Liver (tissue), 7 donors: ENCODE measurements at regions not wholly inside any gene's neighbourhood (a gene's known extent, or its start where the extent isn't known, plus 50 kb on each side); places are given as distances from the start of the nearest gene placed in this dataset.

Experiments used
- DNase-seq: peaks from one replicate; pipeline ENCODE4 v3.0.0-alpha.2; 2017; ENCODE audit warnings: low spot score
- H3K27ac ChIP-seq, 2 donors: one replicate each; pipeline ENCODE4 v1.7.0; 2013; ENCODE audit warnings: inconsistent platforms in 2 of 2, low read length in 2 of 2, control low read depth in 1 of 2, low read depth in 1 of 2, mild to moderate bottlenecking in 1 of 2
- H3K27me3 ChIP-seq, 4 donors: one replicate each; pipeline versions ENCODE4 v1.6.1 to v1.7.0; 2013; ENCODE audit warnings: low read length in 3 of 4, inconsistent platforms in 1 of 4, mild to moderate bottlenecking in 1 of 4, moderate library complexity in 1 of 4; ENCODE audit not compliant: control insufficient read depth in 4 of 4, insufficient read depth in 4 of 4
- H3K36me3 ChIP-seq, 4 donors: one replicate each; pipeline versions ENCODE4 v1.6.1 to v1.7.0; 2013; ENCODE audit warnings: low read length in 3 of 4, mild to moderate bottlenecking in 3 of 4, low read depth in 1 of 4, moderate library complexity in 1 of 4; ENCODE audit not compliant: control insufficient read depth in 4 of 4, insufficient read depth in 3 of 4
- H3K4me1 ChIP-seq, 4 donors: one replicate each; pipeline versions ENCODE4 v1.6.1 to v1.7.0; 2013; ENCODE audit warnings: low read length in 3 of 4, mild to moderate bottlenecking in 3 of 4, moderate library complexity in 1 of 4; ENCODE audit not compliant: control insufficient read depth in 4 of 4, insufficient read depth in 4 of 4
- H3K4me3 ChIP-seq, 3 donors: one replicate each; pipeline versions ENCODE4 v1.6.1 to v1.7.0; 2013; ENCODE audit warnings: low read length in 3 of 3, control low read depth in 1 of 3, low read depth in 1 of 3, mild to moderate bottlenecking in 1 of 3
- H3K9ac ChIP-seq, 2 donors: one replicate each; pipeline ENCODE4 v1.7.0; 2013; ENCODE audit warnings: low read length in 2 of 2, mild to moderate bottlenecking in 2 of 2, moderate library complexity in 2 of 2, control low read depth in 1 of 2, low read depth in 1 of 2
- H3K9me3 ChIP-seq, 4 donors: one replicate each; pipeline versions ENCODE4 v1.6.1 to v1.7.0; 2013; ENCODE audit warnings: low read length in 3 of 4; ENCODE audit not compliant: control insufficient read depth in 4 of 4
- ATF3 ChIP-seq: IDR thresholded peaks from 2 replicates; pipeline ENCODE4 v1.6.1; 2016; ENCODE audit warnings: antibody characterized with exemption
- CTCF ChIP-seq: fragments of 150-350 bp; IDR thresholded peaks from 2 replicates; pipeline ENCODE4 v1.5.1; 2017; ENCODE audit warnings: improper control_type of control experiment, low read depth, low read length; ENCODE audit not compliant: missing input control
- EGR1 ChIP-seq, 2 donors: IDR thresholded peaks; 2 replicates each; pipeline ENCODE4 v1.6.1; 2016 to 2018; ENCODE audit warnings: antibody characterized with exemption in 2 of 2, low read depth in 2 of 2
- FOXA1 ChIP-seq: IDR thresholded peaks from 2 replicates; pipeline ENCODE4 v1.6.1; 2016; ENCODE audit warnings: antibody characterized with exemption
- FOXA2 ChIP-seq: IDR thresholded peaks from 2 replicates; pipeline ENCODE4 v1.6.1; 2016; ENCODE audit warnings: antibody characterized with exemption
- GABPA ChIP-seq, 2 donors: IDR thresholded peaks in 1 of 2; conservative IDR thresholded peaks in 1 of 2; 2 replicates each; pipeline ENCODE4 v1.6.1; 2016; ENCODE audit warnings: antibody characterized with exemption in 2 of 2, mild to moderate bottlenecking in 1 of 2, moderate library complexity in 1 of 2
- HNF4A ChIP-seq, 2 donors: conservative IDR thresholded peaks; 2 replicates each; pipeline ENCODE4 v1.6.1; 2016; ENCODE audit warnings: antibody characterized with exemption in 2 of 2, mild to moderate bottlenecking in 2 of 2
- HNF4G ChIP-seq: IDR thresholded peaks from 2 replicates; pipeline ENCODE4 v1.6.1; 2016; ENCODE audit warnings: antibody characterized with exemption
- JUND ChIP-seq, 2 donors: IDR thresholded peaks; 2 replicates each; pipeline ENCODE4 v1.6.1; 2016; ENCODE audit warnings: antibody characterized with exemption in 2 of 2
- MAX ChIP-seq: IDR thresholded peaks from 2 replicates; pipeline ENCODE4 v1.6.1; 2016; ENCODE audit warnings: antibody characterized with exemption
- NR2F2 ChIP-seq: IDR thresholded peaks from 2 replicates; pipeline ENCODE4 v1.6.1; 2016; ENCODE audit warnings: antibody characterized with exemption
- RAD21 ChIP-seq, 2 donors: IDR thresholded peaks; 2 replicates each; pipeline ENCODE4 v1.6.1; 2016; ENCODE audit warnings: antibody characterized with exemption in 2 of 2, mild to moderate bottlenecking in 2 of 2
- REST ChIP-seq: IDR thresholded peaks from 2 replicates; pipeline ENCODE4 v1.6.1; 2016; ENCODE audit warnings: antibody characterized with exemption, mild to moderate bottlenecking
- RXRA ChIP-seq, 2 donors: IDR thresholded peaks; 2 replicates each; pipeline ENCODE4 v1.6.1; 2017 to 2018; ENCODE audit warnings: antibody characterized with exemption in 2 of 2, mild to moderate bottlenecking in 1 of 2
- SP1 ChIP-seq: IDR thresholded peaks from 2 replicates; pipeline ENCODE4 v1.6.1; 2018; ENCODE audit warnings: antibody characterized with exemption, mild to moderate bottlenecking
- TAF1 ChIP-seq: conservative IDR thresholded peaks from 2 replicates; pipeline ENCODE4 v1.6.1; 2016; ENCODE audit warnings: antibody characterized with exemption, mild to moderate bottlenecking
- YY1 ChIP-seq: IDR thresholded peaks from 2 replicates; pipeline ENCODE4 v1.6.1; 2016; ENCODE audit warnings: antibody characterized with exemption, mild to moderate bottlenecking
- ZBTB33 ChIP-seq: IDR thresholded peaks from 2 replicates; pipeline ENCODE4 v1.6.1; 2016; ENCODE audit warnings: antibody characterized with exemption
- donor health status: healthy.
- donor health status: healthy.
- donor health status: healthy.
- donor health status: healthy.

GRCh38 chr2:145070703-145071102 is 550.8 kb upstream of the ZEB2 start:
- Histone ChIP-seq H3K27me3 (no peaks in the 10 kb centered on the region), H3K4me3 (no peak overlapping the region), H3K9me3 (peaks cover 0 to 3% (median under 1%) of the 10 kb centered on the region in 4 donors), H3K9ac (no peak overlapping the region), H3K4me1 (no peaks in the 10 kb centered on the region), H3K36me3 (no peaks in the 10 kb centered on the region), H3K27ac (no peak overlapping the region)
- DNase-seq = no peak
- no peak for TF ChIP-seq HNF4A (conservative IDR thresholded peaks at IDR 0.05)
- no peak for TF ChIP-seq CTCF
- no peak for TF ChIP-seq ZBTB33
- no peak for TF ChIP-seq HNF4G
- no peak for TF ChIP-seq FOXA1
- TF ChIP-seq NR2F2 = no peak
- TF ChIP-seq TAF1 = no peak
- no peak for TF ChIP-seq ATF3
- TF ChIP-seq EGR1 (IDR thresholded peaks at IDR 0.05; ENCODE audit: low read depth in 2 of 2) = no peak
- no peak for TF ChIP-seq RXRA (IDR thresholded peaks at IDR 0.05)
- no peak for TF ChIP-seq FOXA2
- no peak for TF ChIP-seq MAX
- no peak for TF ChIP-seq JUND (IDR thresholded peaks at IDR 0.05)
- no peak for TF ChIP-seq YY1
- no peak for TF ChIP-seq REST
- TF ChIP-seq RAD21 (IDR thresholded peaks at IDR 0.05) = no peak
- no peak for TF ChIP-seq SP1
- TF ChIP-seq GABPA (IDR thresholded peaks at IDR 0.05 in 1 of 2, conservative IDR thresholded peaks at IDR 0.05 in 1 of 2) = no peak
